ENCODE measurements at regions not wholly inside any gene's neighbourhood (a gene's known extent, or its start where the extent isn't known, plus 50 kb on each side); places are given as distances from the start of the nearest gene placed in this dataset.

DNA sequence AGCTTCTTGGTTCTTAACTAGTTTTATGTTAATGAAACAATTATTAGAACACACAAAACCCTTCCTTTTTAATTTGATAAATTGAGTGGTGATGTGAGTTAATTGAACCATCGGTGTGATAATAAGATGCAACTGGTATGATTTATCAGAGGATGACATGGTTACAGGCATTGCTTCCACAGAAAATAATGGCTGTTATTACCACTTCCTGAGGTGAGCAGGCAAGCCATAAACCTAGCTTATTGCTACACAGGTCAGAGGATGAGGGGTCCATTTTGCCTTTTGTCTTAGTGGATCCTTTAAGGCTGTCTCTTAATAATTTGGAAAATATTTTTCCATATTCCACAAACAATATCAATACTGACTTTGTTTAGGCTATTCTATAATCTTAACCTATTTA is 226.6 kb upstream of the EDNRB start:
- no peak overlapping the region for H3K4me3 Mint-ChIP-seq (ENCODE audit: unreplicated experiment)
- DNase-seq (ENCODE audit: extremely low spot score, unreplicated experiment): no peak
- H3K27ac Mint-ChIP-seq (ENCODE audit: unreplicated experiment): no peak overlapping the region
- H3K36me3 Mint-ChIP-seq (ENCODE audit: unreplicated experiment): no peaks in the 10 kb centered on the region
- H3K27me3 Mint-ChIP-seq (ENCODE audit: unreplicated experiment): no peaks in the 10 kb centered on the region
- peaks cover 1% of the 10 kb centered on the region for H3K4me1 Mint-ChIP-seq (ENCODE audit: unreplicated experiment)
- no peaks in the 10 kb centered on the region for H3K9me3 Mint-ChIP-seq (ENCODE audit: unreplicated experiment)
- TF ChIP-seq, protein P1, sequence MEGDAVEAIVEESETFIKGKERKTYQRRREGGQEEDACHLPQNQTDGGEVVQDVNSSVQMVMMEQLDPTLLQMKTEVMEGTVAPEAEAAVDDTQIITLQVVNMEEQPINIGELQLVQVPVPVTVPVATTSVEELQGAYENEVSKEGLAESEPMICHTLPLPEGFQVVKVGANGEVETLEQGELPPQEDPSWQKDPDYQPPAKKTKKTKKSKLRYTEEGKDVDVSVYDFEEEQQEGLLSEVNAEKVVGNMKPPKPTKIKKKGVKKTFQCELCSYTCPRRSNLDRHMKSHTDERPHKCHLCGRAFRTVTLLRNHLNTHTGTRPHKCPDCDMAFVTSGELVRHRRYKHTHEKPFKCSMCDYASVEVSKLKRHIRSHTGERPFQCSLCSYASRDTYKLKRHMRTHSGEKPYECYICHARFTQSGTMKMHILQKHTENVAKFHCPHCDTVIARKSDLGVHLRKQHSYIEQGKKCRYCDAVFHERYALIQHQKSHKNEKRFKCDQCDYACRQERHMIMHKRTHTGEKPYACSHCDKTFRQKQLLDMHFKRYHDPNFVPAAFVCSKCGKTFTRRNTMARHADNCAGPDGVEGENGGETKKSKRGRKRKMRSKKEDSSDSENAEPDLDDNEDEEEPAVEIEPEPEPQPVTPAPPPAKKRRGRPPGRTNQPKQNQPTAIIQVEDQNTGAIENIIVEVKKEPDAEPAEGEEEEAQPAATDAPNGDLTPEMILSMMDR (IDR thresholded peaks at IDR 0.05): no peak

DNA sequence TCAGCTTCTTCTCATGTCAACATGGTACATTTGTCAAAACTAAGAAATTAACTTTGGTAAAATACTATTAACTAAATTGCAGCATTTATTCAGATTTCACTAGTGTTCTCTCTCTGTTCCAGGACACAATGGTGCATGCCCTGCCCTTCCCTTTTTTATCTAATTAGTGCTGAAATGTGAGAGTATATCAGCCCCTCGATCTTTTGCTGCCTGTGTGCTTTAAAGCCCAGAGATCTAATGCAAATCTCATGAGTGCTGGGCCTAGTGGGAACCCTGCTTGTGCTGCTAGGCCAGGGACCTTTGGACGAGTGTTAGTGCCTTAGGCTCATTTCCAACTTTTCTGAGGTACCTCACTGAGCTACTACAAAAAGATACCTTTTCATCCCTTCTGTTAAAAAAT is 221.1 kb upstream of the EDNRB start:
- H3K4me1 Mint-ChIP-seq (ENCODE audit: unreplicated experiment): no peaks in the 10 kb centered on the region
- H3K36me3 Mint-ChIP-seq (ENCODE audit: unreplicated experiment): no peaks in the 10 kb centered on the region
- DNase-seq (ENCODE audit: extremely low spot score, unreplicated experiment): no peak
- no peaks in the 10 kb centered on the region for H3K9me3 Mint-ChIP-seq (ENCODE audit: unreplicated experiment)
- H3K4me3 Mint-ChIP-seq (ENCODE audit: unreplicated experiment): no peak overlapping the region
- TF ChIP-seq, protein P1 (IDR thresholded peaks at IDR 0.05): no peak
- no peak overlapping the region for H3K27ac Mint-ChIP-seq (ENCODE audit: unreplicated experiment)
- no peaks in the 10 kb centered on the region for H3K27me3 Mint-ChIP-seq (ENCODE audit: unreplicated experiment)

DNA sequence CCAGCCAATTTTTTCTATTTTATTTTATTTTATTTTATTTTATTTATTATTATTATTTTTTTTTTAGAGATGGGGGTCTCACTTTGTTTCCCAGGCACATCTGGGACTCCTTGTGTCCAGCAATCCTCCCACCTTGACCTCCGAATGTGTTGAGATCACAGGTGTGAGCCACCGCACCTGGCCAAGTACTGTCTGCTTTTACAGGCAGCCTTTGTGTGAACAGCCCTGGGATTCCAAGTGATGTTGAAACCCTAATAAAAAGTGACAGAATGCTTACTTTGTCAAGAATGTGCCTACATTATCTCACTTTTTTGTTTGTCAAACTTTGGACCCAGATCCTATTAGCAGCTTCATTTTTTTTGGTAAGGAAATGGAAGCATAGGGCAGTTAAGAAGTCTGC is 220.1 kb upstream of the EDNRB start:
- no peaks in the 10 kb centered on the region for H3K27me3 Mint-ChIP-seq (ENCODE audit: unreplicated experiment)

DNA sequence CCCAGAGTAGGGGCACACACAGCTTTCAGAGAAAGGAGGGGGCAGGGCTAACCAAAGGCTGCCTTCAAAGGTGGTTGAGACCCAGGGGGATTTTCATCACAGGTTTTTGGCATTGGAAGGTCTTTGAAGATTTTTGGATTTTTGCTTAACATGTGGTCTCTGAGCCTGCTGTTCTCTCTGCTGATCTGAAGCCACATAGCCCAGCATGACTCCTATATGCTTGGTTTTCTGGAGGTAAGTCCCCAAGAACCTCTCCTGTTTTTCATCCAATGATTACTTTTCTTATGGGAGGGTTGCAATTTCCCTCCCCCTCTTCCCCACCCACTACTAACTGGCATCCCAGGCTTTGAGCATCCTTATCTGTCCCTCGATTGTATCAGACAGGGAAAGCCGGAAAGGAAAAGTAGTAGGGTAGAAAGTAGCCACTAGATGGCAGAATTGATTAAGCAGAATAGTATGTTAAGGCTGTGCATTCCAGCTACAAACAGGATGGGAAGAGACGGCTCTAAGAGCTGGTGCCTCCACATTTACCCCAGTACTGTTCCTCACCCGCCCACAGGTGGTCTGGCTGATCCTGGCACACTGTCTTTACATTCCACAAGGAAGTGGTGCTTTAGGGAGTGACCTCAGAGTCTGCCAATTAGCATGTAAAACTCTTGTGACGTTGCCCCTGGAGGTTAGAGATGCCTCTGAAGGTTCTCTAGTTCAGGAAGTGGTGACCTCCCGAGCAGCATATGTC is 218.9 kb upstream of the EDNRB start:
- Mint-ChIP-seq H3K27ac (ENCODE audit: unreplicated experiment) (no peak overlapping the region), H3K4me3 (ENCODE audit: unreplicated experiment) (no peak overlapping the region), H3K4me1 (ENCODE audit: unreplicated experiment) (no peaks in the 10 kb centered on the region), H3K9me3 (ENCODE audit: unreplicated experiment) (no peaks in the 10 kb centered on the region), H3K36me3 (ENCODE audit: unreplicated experiment) (no peaks in the 10 kb centered on the region), H3K27me3 (ENCODE audit: unreplicated experiment) (peaks cover 7% of the 10 kb centered on the region)
- TF ChIP-seq, protein P1 (IDR thresholded peaks at IDR 0.05): peak; percentile 75
- no peak for DNase-seq (ENCODE audit: extremely low spot score, unreplicated experiment)

More for the DNA sequence above, 220.1 kb upstream of the EDNRB start:
- H3K4me1 Mint-ChIP-seq (ENCODE audit: unreplicated experiment): no peaks in the 10 kb centered on the region
- no peaks in the 10 kb centered on the region for H3K9me3 Mint-ChIP-seq (ENCODE audit: unreplicated experiment)
- no peak overlapping the region for H3K27ac Mint-ChIP-seq (ENCODE audit: unreplicated experiment)
- DNase-seq (ENCODE audit: extremely low spot score, unreplicated experiment): no peak
- TF ChIP-seq, protein P1 (IDR thresholded peaks at IDR 0.05): no peak
- H3K4me3 Mint-ChIP-seq (ENCODE audit: unreplicated experiment): no peak overlapping the region
- H3K36me3 Mint-ChIP-seq (ENCODE audit: unreplicated experiment): no peaks in the 10 kb centered on the region

DNA sequence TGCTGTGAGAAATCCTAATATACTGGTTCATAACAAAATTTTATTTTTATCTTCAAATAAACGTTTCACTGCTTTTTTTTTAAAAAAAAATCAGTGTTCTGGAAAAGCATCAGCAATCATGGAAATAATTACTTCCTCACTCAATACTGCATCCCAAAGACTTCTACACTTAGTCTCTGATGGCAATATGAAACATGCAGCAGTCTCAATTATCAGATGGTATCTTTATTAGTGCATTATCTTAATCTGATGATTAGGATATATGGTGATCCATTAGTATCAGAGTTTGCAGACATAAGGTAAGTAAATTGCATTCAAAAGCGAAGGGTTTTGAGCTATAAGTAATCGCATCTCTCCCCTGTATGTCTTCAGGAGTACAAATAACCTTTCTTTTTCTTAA is 218.3 kb upstream of the EDNRB start:
- Mint-ChIP-seq H3K27ac (ENCODE audit: unreplicated experiment) (no peak overlapping the region), H3K4me1 (ENCODE audit: unreplicated experiment) (no peaks in the 10 kb centered on the region), H3K27me3 (ENCODE audit: unreplicated experiment) (peaks cover 7% of the 10 kb centered on the region), H3K9me3 (ENCODE audit: unreplicated experiment) (no peaks in the 10 kb centered on the region), H3K36me3 (ENCODE audit: unreplicated experiment) (no peaks in the 10 kb centered on the region), H3K4me3 (ENCODE audit: unreplicated experiment) (no peak overlapping the region)
- TF ChIP-seq, protein P1 (IDR thresholded peaks at IDR 0.05): no peak
- no peak for DNase-seq (ENCODE audit: extremely low spot score, unreplicated experiment)
